ENCODE measurements at regions not wholly inside any gene's neighbourhood (a gene's known extent, or its start where the extent isn't known, plus 50 kb on each side); places are given as distances from the start of the nearest gene placed in this dataset.

GRCh38 chr2:180905002-180905401 is 75.4 kb upstream of the UBE2E3 start:
- DNase-seq (ENCODE audit: low read depth, low spot score): peak; percentile 8
- no peak for TF ChIP-seq CTCF (IDR thresholded peaks at IDR 0.05; ENCODE audit: low read depth, low read length)
- no peak overlapping the region for H3K4me3 ChIP-seq (ENCODE audit: low read depth, low read length)
- in situ Hi-C loops (cut with HindIII; ENCODE audit: low sequenced_read_pairs): no loop called here

- in situ Hi-C loops (cut with HindIII; ENCODE audit: low sequenced_read_pairs): no loop called here
- no peak for DNase-seq (ENCODE audit: low read depth, low spot score)
- TF ChIP-seq CTCF (IDR thresholded peaks at IDR 0.05; ENCODE audit: low read depth, low read length): no peak
- H3K4me3 ChIP-seq (ENCODE audit: low read depth, low read length): no peak overlapping the region
Observed at GRCh38 chr2:180901331-180901730, 79.1 kb upstream of the UBE2E3 start.

- in situ Hi-C loops (cut with HindIII; ENCODE audit: low sequenced_read_pairs): no loop called here
- TF ChIP-seq CTCF (IDR thresholded peaks at IDR 0.05; ENCODE audit: low read depth, low read length): no peak
- no peak overlapping the region for H3K4me3 ChIP-seq (ENCODE audit: low read depth, low read length)
- DNase-seq (ENCODE audit: low read depth, low spot score): no peak
Observed at GRCh38 chr2:180893752-180894151, 86.7 kb upstream of the UBE2E3 start.

GRCh38 chr2:180892091-180892490 is 88.3 kb upstream of the UBE2E3 start:
- in situ Hi-C loops (cut with HindIII; ENCODE audit: low sequenced_read_pairs): no loop called here
- no peak for TF ChIP-seq CTCF (IDR thresholded peaks at IDR 0.05; ENCODE audit: low read depth, low read length)
- DNase-seq (ENCODE audit: low read depth, low spot score): no peak

GRCh38 chr2:180891360-180891759 is 89.0 kb upstream of the UBE2E3 start:
- in situ Hi-C loops (cut with HindIII; ENCODE audit: low sequenced_read_pairs): no loop called here

More at GRCh38 chr2:180892091-180892490, 88.3 kb upstream of the UBE2E3 start:
- H3K4me3 ChIP-seq (ENCODE audit: low read depth, low read length): no peak overlapping the region

GRCh38 chr2:180890781-180891180 is 89.6 kb upstream of the UBE2E3 start:
- H3K4me3 ChIP-seq (ENCODE audit: low read depth, low read length): no peak overlapping the region
- in situ Hi-C loops (cut with HindIII; ENCODE audit: low sequenced_read_pairs): no loop called here
- DNase-seq (ENCODE audit: low read depth, low spot score): no peak
- TF ChIP-seq CTCF (IDR thresholded peaks at IDR 0.05; ENCODE audit: low read depth, low read length): no peak

More at GRCh38 chr2:180891360-180891759, 89.0 kb upstream of the UBE2E3 start:
- no peak for TF ChIP-seq CTCF (IDR thresholded peaks at IDR 0.05; ENCODE audit: low read depth, low read length)
- H3K4me3 ChIP-seq (ENCODE audit: low read depth, low read length): no peak overlapping the region
- DNase-seq (ENCODE audit: low read depth, low spot score): no peak

- in situ Hi-C loops (cut with HindIII; ENCODE audit: low sequenced_read_pairs): no loop called here
- DNase-seq (ENCODE audit: low read depth, low spot score): no peak
- no peak for TF ChIP-seq CTCF (IDR thresholded peaks at IDR 0.05; ENCODE audit: low read depth, low read length)
- H3K4me3 ChIP-seq (ENCODE audit: low read depth, low read length): no peak overlapping the region
Observed at GRCh38 chr2:180882959-180883358, 97.4 kb upstream of the UBE2E3 start.

Measured in astrocyte of the spinal cord (primary cell).